ENCODE measurements at regions not wholly inside any gene's neighbourhood (a gene's known extent, or its start where the extent isn't known, plus 50 kb on each side); places are given as distances from the start of the nearest gene placed in this dataset.

DNA sequence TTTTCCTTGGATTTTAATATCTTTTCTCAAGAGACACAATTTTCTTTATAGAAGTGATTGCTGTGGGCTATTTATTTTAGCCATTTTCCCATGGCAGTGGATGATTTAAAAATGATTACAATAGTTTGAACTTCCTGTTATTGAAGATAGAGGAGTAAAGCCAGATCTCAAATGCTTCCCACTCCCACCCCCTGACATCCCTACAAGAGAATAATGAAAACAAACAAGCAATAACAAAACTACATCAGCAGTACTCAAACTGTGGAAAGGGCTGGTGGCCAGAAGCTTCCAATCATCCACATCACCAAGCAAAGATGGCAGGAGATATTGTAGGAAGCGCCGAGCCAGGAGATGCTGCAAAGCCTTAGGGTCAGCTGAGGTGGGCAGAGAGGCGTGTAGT, 831.1 kb upstream of the NR2F2 start:
- no peak for DNase-seq (ENCODE audit: low spot score)

DNA sequence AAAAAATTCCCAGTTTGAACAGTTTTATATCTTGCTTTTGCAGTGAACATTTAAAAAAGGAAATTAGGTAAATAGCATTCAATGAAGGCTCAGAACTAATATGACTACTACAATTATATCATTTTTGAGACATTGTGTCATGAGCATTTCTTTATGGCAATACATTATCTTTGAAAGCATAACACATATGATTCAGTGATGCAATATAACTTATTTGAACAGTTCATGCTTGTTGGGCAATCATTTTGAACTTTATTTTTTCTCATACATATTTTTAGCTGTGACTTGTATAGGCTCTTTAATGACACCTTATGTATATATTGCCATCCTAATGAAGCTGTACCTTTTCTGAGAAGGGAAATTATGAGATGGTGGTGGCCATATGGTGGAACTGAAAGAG, 828.6 kb upstream of the NR2F2 start:
- no peak for DNase-seq (ENCODE audit: low spot score)

DNA sequence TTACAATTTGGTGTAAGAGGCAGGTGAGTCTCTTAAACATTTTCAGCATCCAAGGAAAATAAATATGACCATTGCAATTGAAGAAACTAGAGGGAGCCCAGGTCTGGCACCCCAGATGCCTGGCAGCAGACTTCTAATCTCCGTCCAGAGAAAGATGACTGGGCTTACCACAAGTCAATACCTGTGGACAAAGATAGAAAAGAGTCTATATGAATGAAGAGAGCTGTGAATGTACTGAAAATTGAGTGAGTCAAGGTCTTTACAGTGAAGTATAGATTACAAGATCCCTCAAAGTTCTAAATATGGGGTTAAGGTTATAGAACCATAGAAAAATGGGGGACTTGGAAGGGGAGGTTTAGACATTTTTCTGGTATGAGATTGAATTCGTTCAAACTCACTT, 827.4 kb upstream of the NR2F2 start:
- no peak for DNase-seq (ENCODE audit: low spot score)

DNA sequence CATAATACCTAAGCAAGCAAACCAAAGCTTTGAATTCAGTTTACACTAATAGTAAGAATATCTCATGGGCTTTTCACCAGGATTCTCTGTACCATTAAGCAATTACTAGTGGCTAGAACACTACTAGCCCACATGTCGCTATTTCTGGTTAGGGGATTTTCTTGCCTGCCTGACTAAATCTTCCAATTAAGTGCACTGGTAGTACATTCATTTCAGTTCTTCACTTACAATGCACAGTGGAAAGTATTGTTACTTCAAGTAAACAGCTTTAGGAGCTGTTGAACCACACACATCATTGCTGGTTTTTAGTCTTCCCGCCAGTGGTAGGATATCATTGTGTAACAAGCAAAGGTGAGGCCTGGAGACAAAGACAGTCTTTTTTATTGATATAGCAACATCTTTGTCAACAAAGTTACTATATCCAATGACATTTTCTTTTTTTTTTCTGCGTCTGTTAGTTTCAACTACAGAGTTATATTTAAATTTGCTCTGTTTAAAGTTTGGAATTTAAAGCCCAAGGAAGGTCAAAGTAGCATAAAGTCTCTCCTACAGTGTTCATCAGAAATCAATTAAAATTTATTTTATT, 826.8 kb upstream of the NR2F2 start:
- DNase-seq (ENCODE audit: low spot score), result no peak

DNA sequence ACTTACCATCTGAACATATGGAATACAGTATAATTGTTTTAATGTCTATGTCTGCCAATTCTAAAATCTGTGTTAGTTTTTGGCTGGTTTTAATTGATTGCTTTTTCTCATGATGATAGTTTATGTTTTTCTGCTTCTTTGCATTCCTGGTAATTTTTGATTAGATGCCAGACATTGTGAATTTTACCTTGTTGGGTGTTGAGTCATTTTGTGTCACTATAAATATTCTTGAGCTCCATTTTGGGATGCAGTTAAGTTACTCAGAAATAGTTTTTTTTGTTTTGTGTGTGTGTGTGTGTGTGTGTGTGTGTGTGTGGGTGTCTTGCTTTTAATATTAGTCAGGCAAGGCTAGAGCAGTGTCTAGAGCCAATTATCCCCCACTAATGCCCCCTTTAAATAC, 818.8 kb upstream of the NR2F2 start:
- no peak for DNase-seq (ENCODE audit: low spot score)

DNA sequence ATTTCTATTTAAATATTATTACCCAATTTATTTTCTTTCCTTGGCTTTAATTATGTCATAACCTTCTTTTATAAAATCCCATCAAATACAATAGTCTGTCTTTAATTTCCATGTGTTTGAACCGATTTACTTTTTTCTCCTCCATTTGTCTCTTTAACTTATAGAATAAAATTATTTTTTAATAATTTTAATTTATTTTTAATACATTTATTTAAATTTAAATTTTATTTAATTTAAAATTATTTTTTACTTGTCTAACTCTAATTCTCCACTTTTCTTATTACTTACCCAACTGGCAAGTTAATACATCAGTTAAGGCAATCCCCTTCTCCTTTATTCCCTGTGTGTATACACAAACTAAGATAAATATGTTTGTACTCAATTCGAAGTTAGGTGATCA, 817.6 kb upstream of the NR2F2 start:
- no peak for DNase-seq (ENCODE audit: low spot score)

DNA sequence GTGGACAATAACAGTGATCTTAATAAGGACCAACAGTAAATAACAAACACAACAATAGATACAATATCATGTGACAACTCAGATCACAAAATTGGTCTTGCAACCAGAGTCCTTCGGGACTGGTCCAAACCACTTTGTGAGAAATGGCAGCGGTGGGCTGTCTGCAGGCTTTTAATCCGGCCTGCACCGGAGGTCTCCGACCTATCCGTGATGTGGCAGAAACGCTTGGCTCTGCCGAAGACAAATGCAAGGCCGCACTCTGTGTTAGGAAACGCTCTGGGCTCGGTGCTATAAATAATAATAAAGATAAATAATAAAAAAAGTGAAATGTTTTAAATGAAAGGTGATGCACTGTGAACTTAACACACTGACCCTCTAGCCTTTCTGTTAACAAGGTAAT, 810.6 kb upstream of the NR2F2 start:
- no peak for DNase-seq (ENCODE audit: low spot score)

DNA sequence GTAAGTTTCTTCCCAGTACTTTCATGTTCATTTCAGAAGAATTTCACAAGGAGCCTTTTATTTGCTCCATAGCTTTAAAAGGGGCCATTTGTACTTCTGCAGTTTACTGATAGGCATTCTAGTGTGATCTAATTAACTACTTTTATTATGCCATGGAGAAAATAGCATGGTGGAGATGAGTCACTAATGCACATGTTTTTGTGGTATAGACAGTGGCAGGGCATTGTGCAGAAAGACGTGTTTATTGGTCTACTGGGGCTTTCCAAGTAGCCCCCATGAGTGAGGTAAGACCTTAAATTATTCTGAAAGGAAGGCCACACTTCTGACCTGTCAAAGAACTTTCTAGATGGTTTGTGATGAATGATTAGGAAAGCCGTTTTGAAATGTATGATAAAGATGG, 810.0 kb upstream of the NR2F2 start:
- DNase-seq (ENCODE audit: low spot score), result no peak

DNA sequence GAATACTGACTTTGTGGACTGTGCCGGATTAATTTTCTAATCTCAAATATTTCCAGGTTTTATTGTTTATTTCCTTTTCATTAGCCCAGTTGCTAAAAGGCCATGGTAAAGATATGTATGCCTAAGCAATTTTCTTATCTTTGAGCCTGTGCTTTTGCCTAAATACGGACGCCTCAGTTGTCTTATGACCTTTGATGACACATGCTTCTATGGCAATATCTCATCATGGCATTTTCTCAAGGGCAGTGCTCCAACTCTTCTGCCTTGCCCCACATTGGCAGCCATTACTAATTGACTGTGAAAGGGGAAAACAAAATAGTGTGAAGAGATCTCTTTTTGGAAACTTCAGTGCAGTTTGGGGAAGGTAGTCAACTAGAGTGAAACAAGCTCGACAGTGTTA, 809.6 kb upstream of the NR2F2 start:
- no peak for DNase-seq (ENCODE audit: low spot score)

DNA sequence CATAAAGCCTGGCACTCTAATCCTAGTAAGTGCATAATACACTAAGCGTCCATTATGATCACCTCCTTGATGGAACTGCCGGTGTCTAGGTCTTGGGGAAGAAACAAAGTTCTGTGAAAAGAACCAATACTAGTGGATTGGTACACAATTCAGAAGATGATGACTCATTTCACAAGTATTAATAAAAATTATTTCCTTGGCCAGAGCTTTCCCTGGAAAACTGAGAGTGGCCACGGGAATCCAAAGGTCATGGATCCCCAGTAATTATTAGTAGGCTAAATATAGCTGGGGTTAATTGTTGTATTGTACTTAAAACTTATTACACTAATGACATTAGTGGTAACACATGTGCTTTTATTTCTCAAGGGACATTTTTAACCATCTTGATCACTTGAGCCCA, 808.0 kb upstream of the NR2F2 start:
- DNase-seq (ENCODE audit: low spot score), result no peak

DNA sequence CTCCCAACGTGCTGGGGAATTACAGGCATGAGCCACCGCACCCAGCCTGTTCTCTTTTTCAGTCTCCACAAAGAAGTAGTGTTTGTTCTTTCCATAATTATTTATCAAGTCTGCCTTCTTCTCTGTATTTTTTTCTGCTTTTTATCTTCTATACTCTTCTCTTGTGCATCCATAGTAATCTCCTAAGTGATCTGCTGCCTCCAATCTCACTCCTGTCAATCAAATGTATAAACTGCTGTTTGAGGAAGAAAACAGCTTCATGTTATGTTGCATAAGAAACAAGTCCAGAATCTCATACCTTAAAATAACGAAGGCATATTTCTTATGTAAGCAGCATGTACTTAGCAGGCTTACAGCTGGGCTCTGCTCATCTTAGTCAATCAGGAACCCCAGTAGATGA, 801.6 kb upstream of the NR2F2 start:
- DNase-seq (ENCODE audit: low spot score), result no peak

DNA sequence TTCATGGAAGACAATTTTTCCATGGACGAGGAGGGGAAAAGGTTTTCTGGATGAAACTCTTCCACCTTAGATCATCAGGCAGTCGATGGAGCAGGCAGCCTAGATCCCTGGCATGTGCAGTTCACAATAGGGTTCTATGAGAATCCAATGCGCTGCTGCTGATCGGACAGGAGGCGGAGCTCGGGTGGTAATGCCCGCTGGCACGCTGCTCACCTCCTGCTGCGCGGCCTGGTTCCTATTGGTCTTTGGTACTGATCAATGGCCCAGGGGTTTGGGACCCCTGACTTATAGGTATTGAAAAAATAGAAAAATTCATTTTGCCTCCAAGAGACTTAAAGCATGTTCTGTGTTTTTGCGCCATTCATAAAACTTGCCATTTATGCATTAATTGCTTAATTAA, 793.9 kb upstream of the NR2F2 start:
- DNase-seq (ENCODE audit: low spot score), result no peak

DNA sequence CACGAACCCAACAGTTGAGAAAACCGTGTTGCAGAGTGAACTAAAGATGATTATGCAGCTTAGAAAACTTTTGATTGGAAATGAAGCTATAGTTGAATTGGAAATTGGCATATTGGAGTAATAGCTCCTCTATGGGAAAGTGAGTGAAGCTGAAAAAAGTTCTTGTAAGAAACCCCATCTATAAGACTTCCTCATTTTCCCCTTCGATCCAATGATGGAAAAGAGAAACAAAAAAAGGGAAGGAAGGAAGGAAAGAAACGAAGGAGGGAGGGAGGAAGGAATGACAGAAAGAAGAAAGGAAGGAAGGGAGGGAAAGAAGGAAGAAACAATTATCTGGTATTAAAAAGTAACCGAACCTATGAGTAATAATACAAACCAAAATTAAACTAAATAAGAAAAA, 791.8 kb upstream of the NR2F2 start:
- no peak for DNase-seq (ENCODE audit: low spot score)

DNA sequence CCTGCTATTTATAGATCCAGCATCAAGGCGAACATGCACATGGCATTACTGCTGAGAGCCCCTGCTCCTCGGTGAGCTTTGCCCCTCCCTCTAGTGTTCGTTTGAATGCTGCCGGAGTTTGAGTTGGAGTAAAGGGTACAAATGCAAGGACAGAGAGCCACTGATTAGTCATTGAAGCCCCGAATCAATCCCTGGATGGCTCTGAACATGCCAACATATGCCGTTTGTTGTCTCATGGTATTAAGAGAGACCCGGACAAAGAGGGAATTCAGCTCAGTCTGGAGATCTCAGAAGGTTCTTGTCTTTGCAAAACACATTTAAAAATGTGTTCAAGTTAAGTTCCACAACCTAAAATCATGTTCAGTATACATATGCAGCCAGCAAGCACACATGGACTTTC, 789.2 kb upstream of the NR2F2 start:
- DNase-seq (ENCODE audit: low spot score), result no peak

DNA sequence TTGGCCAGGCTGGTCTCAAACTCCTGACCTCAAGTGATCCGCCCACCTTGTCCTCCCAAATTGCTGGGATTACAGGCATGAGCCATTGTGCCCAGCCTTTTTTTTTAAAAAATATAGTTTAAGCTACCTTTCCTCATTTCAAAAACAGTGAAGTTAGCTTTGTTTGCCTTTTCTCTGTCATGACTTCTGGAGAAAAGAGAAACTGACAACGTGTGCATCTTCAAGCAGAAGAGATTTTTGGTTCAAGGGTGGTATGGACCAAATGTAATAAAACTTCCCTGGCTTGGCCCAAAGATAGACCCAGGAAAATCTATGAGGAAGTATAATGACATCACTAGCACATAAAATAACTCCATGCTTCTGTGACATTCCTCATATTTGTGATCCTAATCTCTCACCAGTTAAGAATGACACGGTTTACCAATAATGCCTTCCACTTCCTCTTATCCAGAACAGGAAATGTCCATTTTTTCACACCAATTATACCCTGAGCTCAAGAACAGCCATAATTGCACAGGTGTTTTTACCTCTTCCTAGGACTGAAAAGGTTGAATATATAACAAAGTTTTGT, 781.2 kb upstream of the NR2F2 start:
- DNase-seq (ENCODE audit: low spot score), result no peak

DNA sequence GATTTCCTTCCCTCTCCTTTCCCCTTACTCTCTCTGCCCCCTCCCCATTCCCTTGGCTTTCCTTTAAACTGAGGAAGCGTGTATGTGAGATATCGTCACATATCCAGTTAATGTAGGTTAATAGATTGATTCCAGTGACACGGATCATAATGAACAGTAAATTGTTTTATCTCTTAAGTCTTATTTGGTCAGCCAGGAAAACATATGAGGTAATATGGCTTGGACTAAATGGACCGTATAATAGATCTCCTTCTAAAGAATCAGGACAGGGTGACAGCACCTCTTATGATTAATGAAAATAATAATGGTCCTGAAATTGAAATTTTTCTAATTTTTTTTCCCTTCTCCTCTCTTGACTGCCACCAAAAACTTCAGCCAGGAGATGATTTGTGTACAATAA, 779.8 kb upstream of the NR2F2 start:
- no peak for DNase-seq (ENCODE audit: low spot score)

DNA sequence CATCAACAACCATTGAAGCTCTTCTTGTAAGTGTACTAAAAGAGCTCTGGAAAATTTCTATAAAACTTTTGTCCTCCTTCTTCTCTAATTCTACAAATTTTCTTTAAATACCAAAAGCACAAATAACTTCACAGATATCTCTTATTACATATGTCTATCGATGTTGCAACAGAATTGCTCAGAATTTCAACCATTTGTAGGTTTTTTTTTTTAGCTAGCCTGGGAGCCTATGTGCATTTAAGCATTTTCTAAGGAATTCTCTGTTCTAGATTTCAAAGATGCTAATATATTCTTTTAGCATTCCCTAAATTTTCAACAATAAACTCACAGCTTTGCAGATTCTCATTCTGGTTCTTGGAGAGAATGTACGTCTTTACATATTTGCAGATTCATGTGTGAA, 774.3 kb upstream of the NR2F2 start:
- no peak for DNase-seq (ENCODE audit: low spot score)

DNA sequence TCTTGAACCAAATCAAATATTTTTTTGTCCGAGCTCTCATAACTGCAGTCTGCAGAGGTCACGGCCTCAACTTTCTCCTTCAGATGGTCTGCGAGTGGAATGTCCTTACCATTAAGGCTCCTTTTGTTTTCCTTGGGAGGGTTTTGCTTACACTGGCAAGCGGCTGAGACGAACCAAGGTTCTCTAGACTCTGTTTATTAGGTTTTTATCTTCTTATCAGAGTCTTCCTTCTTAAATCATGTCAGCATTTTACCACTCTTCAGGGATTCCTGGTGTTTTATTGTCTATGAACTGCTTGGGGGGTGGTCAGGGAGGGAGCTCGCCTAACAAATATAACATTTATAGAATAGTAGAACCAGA, 773.7 kb upstream of the NR2F2 start:
- no peak for DNase-seq (ENCODE audit: low spot score)

DNA sequence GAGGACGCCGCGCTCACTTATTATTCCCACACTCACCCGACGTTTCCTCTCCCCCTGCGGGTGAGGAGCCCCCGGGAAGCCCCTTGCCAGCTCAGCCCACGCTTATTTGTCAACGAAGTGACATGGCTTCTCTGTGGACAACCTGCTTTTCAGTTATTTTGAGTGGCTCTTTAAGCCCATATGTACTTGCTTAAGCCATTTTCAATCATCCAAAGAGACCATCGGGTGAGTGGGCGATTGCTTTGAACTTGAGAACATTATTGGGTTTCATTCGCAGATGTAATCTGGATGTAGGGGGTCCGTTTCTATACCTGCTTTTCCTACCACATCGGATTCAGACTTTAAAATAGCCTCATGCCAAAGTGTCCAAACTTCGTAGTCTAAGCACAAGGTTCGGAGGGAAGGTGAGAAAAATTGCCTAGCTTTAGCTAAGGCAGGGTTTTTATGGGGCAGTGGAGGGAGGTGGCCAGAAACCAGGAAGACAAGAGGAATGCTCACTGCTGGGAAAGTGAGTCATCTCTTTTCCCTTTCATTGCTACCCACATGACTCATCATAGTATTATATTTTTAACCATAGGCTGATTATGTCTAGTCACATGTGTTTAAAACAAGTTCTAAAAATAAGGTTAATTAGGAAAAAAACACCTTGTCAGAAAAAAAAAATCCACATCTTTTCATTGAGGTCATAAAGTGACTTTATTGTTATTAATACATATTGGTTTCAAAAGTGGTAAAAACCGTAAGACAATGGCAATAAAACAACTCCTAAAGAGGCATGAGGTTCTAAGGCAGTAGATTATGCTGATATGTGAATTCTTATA, 773.1 kb upstream of the NR2F2 start:
- DNase-seq (ENCODE audit: low spot score), result no peak

DNA sequence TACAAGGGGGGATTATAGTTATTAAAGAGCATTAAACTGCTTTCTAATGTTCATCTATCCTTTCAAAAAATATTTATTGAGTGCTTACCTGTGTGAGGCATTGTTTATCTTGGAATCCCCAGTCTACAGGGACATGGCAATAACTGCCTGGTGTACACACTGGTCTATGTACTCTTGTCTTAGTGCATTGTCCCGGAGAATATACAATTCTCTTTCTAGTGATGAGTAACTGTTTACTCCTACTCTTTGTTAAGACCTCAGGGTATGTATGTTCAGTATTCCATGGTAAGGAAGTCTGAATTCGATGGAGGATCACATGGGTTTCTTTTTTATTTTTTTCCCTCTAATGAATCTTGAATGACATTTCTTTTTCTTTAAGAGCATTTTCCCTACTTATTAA, 772.4 kb upstream of the NR2F2 start:
- DNase-seq (ENCODE audit: low spot score), result no peak

DNA sequence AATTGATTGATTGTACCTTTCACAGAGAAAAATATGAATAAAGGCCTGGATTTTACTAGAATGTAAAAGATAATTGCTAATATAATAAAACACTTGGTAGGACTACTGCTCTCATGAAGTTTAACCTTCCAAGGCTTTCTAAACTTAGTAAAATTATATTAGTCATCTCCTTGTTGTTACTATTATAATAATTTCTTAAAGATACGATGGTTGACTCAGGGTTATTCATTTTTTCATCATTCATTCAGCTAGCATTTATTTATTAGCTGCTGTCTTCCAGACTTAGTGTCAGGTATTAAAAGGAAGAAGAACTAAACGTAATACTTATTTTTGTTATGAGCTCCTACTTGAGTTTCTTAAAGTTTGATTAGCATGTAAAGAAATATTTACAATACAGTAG, 771.6 kb upstream of the NR2F2 start:
- no peak for DNase-seq (ENCODE audit: low spot score)

DNA sequence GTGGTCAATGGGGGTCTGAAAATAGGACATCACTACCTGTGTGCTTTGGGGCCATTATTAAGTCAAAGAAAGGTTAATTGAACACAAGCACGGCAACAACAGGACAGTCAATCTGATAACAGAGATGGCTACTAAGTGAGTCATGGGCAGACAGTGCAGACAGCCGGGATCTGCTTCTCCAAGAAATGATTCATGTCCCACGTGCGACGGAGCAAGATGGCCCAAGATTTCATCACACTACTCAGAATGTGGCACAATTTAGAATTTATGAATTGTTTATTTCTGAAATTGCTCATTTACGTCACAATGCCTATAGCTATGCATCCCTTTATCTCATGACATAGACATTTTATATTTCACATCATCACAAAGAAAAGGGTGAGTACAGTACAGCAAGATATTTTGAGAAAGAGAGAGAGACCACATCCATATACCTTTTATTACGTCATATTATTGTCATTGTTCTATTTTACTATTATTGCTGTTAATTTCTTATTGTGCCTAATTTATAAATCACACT, 770.6 kb upstream of the NR2F2 start:
- DNase-seq (ENCODE audit: low spot score), result no peak

DNA sequence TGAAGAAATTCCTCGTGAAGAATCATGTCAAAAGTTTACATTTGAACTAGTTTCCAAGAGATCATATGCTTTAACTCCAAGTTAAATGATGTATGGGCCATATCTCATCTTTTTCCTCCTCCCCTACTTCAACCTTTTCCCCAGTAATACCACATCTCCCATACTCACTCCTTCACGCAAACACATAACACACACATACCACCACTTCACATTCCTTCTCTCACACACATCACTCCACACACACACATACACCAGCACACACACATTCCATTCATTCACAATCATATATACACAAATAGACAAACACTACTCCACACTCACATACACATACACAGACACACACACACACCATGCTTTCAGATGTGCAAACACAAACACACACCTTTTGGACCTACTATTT, 769.0 kb upstream of the NR2F2 start:
- no peak for DNase-seq (ENCODE audit: low spot score)

DNA sequence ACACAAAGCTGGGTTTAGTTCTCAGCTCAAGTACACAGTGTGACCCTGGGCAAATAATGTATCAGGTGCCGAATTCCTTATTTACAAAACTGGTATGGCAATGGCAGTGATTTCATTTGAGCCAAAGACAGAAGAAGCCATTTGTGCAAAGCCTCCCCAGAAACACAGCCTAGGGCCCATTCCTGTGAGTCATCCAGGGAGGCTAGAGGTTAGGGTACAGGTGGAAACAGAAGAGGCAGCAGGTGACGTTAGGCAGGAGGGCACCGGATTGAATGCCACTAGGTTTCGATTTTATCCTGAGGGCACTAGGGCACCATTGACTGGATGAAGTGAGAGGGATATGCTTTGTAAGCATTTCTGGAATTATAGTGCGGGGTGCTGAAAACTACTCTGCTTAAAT, 766.9 kb upstream of the NR2F2 start:
- no peak for DNase-seq (ENCODE audit: low spot score)
